OCI-LY3 (cell line): ENCODE measurements at regions not wholly inside any gene's neighbourhood (a gene's known extent, or its start where the extent isn't known, plus 50 kb on each side); places are given as distances from the start of the nearest gene placed in this dataset.

ENCODE experiments used
- EZH2phosphoT487 ChIP-seq: fragments of 200-600 bp; shearing (Covaris generic); IDR thresholded peaks from 2 replicates; pipeline ENCODE4 v1.6.1; 2018; ENCODE audit warnings: antibody characterized with exemption, mixed run types, low read depth
- TF ChIP-seq, protein P1 (sequence below): fragments of 200-600, 300-600 bp; sonication (generic); IDR thresholded peaks from 2 replicates; pipeline ENCODE4 v1.5.1; 2014; ENCODE audit warnings: antibody characterized with exemption, low read length, low read depth

DNA sequence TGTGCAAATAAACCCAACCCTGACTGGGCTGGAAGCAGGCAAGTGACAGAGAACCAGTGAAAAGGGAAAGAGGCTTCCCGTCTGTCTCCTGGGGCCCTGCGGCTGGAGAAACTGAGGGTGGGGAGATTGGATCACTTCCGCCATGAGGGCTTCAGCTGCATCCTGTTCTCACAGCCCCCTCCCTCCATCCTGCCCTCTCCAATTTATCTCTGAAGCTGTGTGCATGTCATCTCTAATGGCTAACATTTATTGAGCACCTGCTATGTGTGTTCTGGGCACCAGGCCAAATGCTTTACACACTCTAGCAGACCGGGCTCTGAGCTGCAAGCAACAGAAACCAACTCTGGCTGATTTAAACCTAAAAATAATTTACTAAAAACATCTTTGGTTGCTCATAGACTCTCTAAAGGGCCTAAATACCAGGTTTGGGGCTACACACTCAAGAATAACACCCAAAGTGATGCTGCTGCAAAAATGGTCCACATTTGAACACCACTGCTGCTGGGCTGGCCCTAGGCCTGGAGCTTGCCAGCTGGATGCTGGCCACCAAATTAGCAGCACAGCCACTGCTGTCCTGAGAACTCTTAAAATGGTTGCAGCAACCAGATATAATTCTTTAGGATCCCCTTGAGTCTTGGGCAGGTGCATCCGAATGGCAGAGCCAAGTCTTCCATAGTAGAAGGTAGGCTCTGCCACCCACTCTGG is 123.6 kb upstream of the LRFN2 start:
- TF ChIP-seq, protein P1, sequence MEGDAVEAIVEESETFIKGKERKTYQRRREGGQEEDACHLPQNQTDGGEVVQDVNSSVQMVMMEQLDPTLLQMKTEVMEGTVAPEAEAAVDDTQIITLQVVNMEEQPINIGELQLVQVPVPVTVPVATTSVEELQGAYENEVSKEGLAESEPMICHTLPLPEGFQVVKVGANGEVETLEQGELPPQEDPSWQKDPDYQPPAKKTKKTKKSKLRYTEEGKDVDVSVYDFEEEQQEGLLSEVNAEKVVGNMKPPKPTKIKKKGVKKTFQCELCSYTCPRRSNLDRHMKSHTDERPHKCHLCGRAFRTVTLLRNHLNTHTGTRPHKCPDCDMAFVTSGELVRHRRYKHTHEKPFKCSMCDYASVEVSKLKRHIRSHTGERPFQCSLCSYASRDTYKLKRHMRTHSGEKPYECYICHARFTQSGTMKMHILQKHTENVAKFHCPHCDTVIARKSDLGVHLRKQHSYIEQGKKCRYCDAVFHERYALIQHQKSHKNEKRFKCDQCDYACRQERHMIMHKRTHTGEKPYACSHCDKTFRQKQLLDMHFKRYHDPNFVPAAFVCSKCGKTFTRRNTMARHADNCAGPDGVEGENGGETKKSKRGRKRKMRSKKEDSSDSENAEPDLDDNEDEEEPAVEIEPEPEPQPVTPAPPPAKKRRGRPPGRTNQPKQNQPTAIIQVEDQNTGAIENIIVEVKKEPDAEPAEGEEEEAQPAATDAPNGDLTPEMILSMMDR, result no peak
- no peak for TF ChIP-seq EZH2phosphoT487
